ENCODE measurements at regions not wholly inside any gene's neighbourhood (a gene's known extent, or its start where the extent isn't known, plus 50 kb on each side); places are given as distances from the start of the nearest gene placed in this dataset.

DNA sequence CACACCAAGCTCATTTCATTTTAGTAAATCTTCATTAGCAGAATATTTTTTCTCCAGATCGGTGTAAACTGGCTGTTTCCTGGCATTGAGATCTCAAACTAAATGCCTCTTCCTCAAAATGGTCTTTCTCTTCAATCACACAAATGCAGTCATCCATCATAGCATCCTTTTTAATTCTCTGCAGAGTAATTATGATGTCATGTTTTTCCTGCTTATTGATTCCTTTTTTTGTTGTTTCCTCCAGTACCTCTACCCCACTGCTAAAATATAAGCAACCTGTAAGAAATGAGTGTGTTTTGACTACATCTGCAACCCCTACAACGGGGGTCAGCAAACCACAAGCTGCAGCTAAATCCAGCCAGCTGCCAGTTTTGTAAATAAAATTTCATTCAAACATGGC lies 65.6 kb upstream of the TOM1L1 start:
- H3K27ac ChIP-seq = no peak overlapping the region
- H3K27me3 ChIP-seq = peaks cover 2% of the 10 kb centered on the region
- H3K4me1 ChIP-seq (ENCODE audit: insufficient read depth) = no peaks in the 10 kb centered on the region
- H3K36me3 ChIP-seq = no peaks in the 10 kb centered on the region
- no peak for DNase-seq
- TF ChIP-seq EP300 (IDR thresholded peaks at IDR 0.05) (no peak), POLR2A (IDR thresholded peaks at IDR 0.05) (no peak)
- TF ChIP-seq, protein P1, sequence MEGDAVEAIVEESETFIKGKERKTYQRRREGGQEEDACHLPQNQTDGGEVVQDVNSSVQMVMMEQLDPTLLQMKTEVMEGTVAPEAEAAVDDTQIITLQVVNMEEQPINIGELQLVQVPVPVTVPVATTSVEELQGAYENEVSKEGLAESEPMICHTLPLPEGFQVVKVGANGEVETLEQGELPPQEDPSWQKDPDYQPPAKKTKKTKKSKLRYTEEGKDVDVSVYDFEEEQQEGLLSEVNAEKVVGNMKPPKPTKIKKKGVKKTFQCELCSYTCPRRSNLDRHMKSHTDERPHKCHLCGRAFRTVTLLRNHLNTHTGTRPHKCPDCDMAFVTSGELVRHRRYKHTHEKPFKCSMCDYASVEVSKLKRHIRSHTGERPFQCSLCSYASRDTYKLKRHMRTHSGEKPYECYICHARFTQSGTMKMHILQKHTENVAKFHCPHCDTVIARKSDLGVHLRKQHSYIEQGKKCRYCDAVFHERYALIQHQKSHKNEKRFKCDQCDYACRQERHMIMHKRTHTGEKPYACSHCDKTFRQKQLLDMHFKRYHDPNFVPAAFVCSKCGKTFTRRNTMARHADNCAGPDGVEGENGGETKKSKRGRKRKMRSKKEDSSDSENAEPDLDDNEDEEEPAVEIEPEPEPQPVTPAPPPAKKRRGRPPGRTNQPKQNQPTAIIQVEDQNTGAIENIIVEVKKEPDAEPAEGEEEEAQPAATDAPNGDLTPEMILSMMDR (IDR thresholded peaks at IDR 0.05) = no peak
- H3K4me3 ChIP-seq = no peak overlapping the region
- intact Hi-C loops (cut with DNase I) = no loop called here
- peaks cover 0 to 4% of the 10 kb centered on the region in 2 donors for H3K9me3 ChIP-seq
- WGBS, 3 donors = 7 to 40% (median 12%) methylated on average over 2 of the region's 2 CpGs

DNA sequence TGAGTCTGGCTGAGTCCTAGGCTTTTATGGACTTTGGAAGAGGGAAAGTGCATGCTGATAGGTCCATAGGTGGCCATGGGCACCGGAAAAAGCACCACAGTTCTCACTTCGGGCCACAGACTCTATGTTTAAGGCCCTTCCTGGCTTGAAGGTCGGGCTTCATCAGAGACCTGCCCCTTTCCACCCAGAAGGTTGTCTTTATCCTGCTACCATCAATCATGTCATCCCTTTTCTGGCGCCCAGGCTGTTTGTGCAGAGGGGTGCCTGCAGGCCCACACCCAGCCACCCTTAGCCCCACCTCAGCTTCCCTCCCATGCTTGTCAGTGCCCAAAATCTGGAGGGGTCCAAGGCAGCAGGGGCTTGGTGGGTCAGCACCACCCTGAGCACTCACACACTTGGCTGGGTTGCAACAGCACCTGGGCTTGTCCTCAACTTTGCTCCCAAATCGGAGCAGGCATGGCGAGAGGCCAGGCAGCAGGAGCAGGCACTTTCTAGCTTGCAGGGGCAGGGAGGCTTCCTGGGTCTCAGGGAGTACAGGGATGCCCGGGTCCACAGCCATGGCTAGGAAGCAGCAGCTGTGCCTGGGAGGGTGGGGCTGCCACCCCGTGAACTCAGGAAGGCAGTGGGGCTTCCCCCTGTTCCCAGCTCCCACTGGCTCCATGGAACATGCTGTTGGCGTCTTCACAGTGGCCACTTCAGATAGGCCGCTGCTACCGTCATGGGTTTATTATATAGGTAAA lies 63.8 kb upstream of the TOM1L1 start:
- Histone ChIP-seq H3K27me3 (no peaks in the 10 kb centered on the region), H3K9me3 (peaks cover 0 to 4% of the 10 kb centered on the region in 2 donors), H3K27ac (no peak overlapping the region), H3K4me1 (ENCODE audit: insufficient read depth) (no peaks in the 10 kb centered on the region), H3K4me3 (no peak overlapping the region), H3K36me3 (no peaks in the 10 kb centered on the region)
- no peak for DNase-seq
- TF ChIP-seq EP300 (IDR thresholded peaks at IDR 0.05) = no peak
- TF ChIP-seq, protein P1 (IDR thresholded peaks at IDR 0.05) = no peak
- intact Hi-C loops (cut with DNase I) = no loop called here
- WGBS, 3 donors = 84 to 91% (median 87%) methylated on average over 11 of the region's 11 CpGs

DNA sequence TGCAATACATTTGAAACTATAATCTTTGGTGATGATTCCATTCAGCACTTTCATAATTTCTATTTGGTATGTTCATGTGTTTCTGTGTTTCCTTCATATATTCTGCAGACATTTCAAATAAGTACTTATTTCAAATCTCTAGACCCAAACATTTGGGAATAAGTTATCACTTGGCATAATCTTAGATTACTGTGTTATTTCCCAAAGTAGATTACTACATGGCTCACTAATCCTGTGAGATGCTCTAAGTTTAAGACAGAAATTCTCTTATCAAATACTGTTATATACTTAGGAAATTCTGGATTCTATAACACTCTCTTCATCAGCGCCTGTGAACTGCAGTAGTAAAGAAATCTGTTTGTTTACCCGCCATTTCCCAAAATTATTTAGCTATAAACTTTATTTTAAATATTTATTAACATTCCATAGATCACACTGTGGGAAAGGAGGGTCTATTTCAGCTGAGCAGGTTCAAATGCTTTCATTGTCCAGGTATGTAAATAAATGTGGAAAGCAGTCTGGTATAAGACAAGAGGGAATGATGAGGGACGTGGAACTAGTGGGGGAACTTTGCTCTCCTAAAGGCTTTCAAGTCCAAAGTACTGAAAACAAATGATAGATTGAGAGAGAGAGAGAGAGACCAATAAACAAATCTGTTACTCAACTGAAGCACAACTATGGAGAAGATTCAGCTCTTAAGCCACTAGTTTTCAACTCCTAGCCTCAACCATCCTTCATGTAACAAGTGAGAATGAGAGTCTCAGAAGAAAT lies 61.8 kb upstream of the TOM1L1 start:
- 65 to 79% (median 70%) methylated on average over 3 of the region's 3 CpGs for WGBS, 3 donors
- Histone ChIP-seq H3K27ac (no peak overlapping the region), H3K4me3 (no peak overlapping the region), H3K4me1 (ENCODE audit: insufficient read depth) (no peaks in the 10 kb centered on the region), H3K9me3 (peaks cover 0 to 4% of the 10 kb centered on the region in 2 donors), H3K36me3 (no peaks in the 10 kb centered on the region), H3K27me3 (no peaks in the 10 kb centered on the region)
- no peak for DNase-seq
- intact Hi-C loops (cut with DNase I) = no loop called here
- TF ChIP-seq POLR2A (IDR thresholded peaks at IDR 0.05) = no peak
- no peak for TF ChIP-seq EP300 (IDR thresholded peaks at IDR 0.05)
- TF ChIP-seq, protein P1 (IDR thresholded peaks at IDR 0.05) = no peak

DNA sequence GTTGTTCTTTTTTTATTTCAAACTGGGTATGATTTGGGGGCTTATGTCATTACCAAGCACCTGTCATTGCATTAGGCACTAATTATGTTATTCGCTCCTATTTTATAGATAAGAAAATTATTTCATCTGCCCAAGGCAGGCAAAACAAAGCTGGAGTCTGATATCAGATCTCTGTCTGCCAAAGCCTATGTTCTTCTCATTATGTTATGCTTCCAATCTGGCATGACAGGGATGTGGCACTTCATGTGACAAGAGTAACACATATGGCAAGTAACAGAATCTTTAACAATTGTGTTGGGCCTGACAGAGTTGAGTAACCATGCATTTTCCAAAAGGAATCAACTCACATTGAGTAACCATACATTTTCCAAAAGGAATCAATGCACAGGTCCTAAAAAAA lies 61.2 kb upstream of the TOM1L1 start:
- Histone ChIP-seq H3K27ac (no peak overlapping the region), H3K4me1 (ENCODE audit: insufficient read depth) (no peaks in the 10 kb centered on the region), H3K27me3 (no peaks in the 10 kb centered on the region), H3K36me3 (no peaks in the 10 kb centered on the region), H3K4me3 (no peak overlapping the region), H3K9me3 (peaks cover 0 to 4% of the 10 kb centered on the region in 2 donors)
- intact Hi-C loops (cut with DNase I) = no loop called here
- TF ChIP-seq EP300 (IDR thresholded peaks at IDR 0.05) (no peak), POLR2A (IDR thresholded peaks at IDR 0.05) (no peak)
- TF ChIP-seq, protein P1 (IDR thresholded peaks at IDR 0.05) = no peak
- WGBS, 3 donors = 88 to 98% (median 89%) methylated on average over 1 of the region's 1 CpG
- no peak for DNase-seq
